ENCODE measurements at regions not wholly inside any gene's neighbourhood (a gene's known extent, or its start where the extent isn't known, plus 50 kb on each side); places are given as distances from the start of the nearest gene placed in this dataset.

DNA sequence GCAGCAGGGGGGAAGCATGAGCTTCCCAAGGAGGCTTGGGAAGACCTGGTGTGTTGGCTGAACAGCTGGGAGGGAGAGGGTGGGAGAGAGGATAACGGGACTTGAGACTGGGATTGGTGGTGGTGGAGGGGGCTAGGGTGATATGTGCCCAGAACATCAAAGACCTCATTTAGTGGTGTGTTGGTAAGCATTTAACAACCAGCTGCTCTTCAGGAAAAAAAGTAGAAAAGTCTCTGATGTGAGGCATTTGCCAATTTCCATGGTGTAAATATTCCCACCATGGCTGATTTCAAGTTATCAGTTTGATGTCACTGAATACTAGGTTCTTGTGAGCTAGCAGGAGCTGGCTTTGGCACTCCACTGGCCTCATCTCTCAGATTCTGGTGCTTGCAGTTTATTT is 170.8 kb downstream of the MACROH2A1 start:
- TF ChIP-seq POLR2A (IDR thresholded peaks at IDR 0.05) = no peak
- TF ChIP-seq, protein P1, sequence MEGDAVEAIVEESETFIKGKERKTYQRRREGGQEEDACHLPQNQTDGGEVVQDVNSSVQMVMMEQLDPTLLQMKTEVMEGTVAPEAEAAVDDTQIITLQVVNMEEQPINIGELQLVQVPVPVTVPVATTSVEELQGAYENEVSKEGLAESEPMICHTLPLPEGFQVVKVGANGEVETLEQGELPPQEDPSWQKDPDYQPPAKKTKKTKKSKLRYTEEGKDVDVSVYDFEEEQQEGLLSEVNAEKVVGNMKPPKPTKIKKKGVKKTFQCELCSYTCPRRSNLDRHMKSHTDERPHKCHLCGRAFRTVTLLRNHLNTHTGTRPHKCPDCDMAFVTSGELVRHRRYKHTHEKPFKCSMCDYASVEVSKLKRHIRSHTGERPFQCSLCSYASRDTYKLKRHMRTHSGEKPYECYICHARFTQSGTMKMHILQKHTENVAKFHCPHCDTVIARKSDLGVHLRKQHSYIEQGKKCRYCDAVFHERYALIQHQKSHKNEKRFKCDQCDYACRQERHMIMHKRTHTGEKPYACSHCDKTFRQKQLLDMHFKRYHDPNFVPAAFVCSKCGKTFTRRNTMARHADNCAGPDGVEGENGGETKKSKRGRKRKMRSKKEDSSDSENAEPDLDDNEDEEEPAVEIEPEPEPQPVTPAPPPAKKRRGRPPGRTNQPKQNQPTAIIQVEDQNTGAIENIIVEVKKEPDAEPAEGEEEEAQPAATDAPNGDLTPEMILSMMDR (IDR thresholded peaks at IDR 0.05) = no peak
